Renal pelvis (tissue), 1 donor: ENCODE measurements at regions not wholly inside any gene's neighbourhood (a gene's known extent, or its start where the extent isn't known, plus 50 kb on each side); places are given as distances from the start of the nearest gene placed in this dataset.

Source experiments
- DNase-seq: peaks from one replicate; pipeline ENCODE4 v3.0.0-alpha.2; 2013

DNA sequence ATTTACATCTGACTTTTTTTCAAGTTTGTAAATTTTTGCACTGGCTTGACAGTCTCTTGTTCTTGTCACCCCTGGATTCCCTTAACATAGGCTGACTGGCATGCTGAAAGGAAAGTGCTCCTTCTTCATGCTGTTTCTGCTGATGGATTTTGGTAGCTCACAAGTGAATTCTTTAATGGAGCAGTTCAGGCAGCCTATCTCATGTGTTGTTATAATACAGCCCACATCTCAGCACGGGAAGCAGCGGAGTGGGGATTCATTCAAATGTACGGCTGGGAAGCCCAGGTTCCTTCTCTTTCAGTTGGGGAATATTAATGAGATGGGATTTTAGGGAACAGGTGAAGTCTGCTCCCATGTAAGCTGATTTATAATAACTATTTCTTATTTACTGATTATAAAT, 142.8 kb downstream of the CD8B2 start:
- DNase-seq = no peak

DNA sequence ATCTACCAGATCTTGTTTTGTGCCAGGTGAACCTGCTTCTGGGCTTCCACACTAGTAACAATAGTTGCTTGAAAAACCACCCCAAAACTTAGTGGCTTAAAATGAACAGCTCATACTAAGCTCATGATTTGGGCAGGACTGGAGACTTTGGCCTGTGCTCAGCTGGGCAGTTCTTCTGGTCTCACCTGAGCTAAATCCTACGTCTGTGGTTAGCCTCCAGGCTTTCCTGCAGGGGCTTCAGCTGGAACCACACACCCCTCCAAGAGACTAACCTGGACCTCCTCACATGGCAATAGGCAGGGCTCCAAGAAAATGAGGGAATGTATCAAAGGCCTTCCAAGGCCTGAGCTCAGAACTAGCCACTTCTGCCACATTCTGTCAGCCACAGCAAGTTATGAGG, 144.1 kb downstream of the CD8B2 start:
- no peak for DNase-seq

DNA sequence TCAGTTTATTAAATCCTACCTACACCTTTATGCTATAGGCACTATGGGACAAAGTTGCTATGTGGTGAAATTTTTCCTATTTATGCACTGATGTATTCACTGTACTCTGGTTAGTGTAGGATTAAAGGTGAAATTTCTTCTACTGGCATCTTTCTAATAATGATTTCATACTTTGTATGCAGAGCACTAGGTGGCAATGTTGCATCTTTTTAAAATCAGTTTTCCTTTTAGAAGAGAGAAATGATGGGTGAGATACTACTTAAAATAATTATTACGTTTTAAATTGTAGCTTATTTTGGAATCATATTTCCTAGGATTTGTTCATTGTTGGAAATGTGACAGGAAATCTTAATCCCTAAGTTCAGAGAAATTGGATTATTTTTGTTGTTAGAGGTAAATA, 150.9 kb downstream of the CD8B2 start:
- peak; percentile 33 for DNase-seq

DNA sequence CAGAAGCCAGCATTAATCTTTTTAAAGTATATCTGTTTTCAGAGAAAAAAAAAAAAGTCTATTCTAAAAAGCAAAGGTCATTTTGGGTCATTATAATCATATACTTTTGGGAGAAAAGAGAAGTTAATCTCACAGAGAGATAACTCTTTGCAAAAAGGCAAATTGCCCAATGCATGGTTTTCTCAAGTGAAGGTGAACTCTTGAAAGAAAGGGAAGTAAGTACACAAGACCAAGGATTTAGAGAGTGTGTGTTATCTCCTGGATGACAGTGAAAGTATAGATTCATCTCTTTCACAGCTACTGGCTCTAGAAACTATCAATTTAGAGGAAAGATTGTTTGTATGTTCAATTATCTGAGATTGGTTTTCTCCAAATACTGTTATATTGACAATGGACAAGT, 151.4 kb downstream of the CD8B2 start:
- no peak for DNase-seq

DNA sequence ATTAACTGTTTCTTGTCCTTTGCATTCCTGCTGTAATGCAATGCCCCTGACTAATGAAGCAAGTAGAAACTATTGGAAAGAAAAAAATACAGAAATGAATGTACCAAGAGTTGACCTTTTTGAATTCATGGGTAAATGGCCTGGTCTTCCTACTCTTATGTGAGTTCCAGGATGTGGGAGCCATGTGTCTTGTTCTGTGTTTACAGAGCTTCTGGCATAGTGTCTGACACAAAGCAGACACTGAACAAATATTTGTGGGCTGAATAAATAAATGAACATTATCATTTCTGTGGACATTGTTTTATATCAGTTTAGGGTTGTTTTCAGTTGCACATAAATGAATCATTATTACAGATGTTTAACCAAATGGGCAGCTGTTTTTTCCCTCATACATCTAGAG, 155.5 kb downstream of the CD8B2 start:
- no peak for DNase-seq

DNA sequence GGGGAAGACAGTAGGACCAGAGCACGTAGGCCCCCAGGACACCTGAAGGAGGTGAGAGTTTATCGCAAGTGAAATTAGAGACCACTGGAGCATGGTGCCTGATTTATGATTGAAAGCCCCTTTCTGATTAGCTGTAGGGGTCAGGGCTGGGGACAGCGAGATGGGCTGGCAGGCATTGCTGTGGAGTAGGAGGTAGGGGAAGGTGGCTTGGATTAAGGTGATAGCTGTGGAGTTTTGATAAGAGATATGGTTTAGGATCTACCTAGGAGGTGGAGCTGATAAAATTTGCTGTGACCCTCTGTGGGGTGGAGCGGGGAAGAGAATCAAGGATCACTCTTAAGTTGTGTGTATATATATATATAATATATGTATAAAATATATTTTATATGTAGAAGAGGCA, 157.5 kb downstream of the CD8B2 start:
- no peak for DNase-seq

DNA sequence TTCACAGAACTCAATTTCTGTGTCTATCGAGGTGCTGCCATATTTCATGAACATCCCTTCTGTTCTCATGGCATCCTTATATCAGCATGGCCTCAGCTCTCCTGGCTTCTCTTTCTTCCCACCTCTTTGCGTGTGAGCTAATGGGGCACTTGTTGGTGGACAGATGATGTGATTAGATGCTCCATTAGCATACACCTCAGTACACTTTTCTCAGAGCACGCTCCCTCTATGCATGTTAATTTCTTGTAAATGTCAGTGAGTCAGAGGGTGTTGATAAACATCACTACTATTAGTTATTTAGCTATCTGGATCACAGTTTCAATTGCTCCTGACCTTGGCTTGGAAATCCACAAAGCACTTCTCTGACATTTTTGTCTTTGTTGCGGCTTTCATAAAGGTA, 159.4 kb downstream of the CD8B2 start:
- DNase-seq = no peak

DNA sequence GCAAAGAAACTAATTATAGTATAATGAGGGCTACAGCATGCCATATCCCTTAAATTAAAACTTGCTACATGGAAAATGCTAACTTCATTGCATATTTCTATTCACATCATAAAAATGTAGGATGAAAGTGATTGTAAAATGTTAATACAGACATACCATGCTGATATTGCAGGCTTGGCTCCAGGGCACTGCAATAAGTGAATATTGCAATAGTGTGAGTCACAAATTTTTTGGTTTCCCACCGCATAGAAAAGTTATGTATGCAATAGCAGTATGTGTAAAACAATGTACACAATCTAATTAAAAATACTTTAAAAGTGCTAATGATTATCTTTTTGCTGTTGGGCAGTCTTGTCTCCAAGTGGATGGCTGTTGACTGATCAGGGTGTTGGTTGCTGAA, 162.1 kb downstream of the CD8B2 start:
- DNase-seq = no peak

DNA sequence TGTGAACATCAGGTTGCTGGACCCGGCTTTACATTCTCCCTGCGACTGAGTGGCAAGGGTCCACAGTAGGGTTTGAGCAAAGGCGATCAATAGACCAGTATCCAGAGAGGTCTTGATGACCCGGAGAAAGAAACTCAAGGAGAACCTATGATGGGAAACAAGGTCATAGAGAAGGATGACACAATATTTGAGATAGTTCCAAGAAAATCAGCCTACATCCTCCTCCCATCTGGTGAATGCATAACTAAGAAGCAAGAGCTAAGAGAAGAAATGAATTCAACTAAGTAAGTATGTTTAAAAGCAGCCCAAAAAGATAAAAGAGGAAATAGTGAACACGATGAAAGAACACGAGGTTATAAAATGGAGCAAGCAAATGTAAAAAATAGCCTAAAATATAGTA, 166.3 kb downstream of the CD8B2 start:
- DNase-seq = no peak

DNA sequence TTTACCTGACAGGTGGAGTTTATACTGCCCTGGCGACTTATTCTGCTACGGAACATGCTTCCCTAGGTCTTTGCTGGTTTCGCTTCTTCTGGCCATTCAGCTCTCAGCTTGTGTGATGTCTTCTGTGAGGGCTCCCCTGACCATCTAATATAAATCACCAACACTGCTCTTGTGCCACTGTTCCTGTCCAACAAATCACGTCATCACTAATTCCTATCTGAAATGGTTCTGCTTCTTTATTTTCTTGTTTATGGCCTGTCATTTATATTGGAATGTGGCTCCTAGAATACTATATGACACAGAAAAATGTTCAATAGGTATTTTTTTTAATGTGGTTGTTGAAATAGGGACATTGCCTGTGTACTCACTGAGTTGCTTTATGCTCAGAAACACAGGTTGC, 171.5 kb downstream of the CD8B2 start:
- no peak for DNase-seq

DNA sequence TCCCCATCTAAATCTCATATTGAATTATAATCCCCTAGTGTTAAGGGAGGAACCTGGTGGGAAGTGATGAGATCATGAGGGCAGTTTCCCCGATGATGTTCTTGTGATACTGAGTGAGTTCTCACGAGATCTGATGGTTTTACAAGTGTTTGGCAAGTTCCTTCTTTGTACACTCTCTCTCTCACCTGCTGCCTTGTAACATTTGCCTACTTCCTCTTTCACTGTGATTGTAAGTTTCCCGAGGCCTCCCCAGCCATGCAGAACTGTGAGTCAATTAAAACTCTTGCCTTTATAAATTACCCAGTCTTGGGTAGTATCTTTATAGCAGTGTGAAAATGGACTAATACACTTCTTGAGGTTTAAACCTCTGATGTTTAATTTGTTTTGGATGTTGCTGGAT, 177.5 kb downstream of the CD8B2 start:
- no peak for DNase-seq

DNA sequence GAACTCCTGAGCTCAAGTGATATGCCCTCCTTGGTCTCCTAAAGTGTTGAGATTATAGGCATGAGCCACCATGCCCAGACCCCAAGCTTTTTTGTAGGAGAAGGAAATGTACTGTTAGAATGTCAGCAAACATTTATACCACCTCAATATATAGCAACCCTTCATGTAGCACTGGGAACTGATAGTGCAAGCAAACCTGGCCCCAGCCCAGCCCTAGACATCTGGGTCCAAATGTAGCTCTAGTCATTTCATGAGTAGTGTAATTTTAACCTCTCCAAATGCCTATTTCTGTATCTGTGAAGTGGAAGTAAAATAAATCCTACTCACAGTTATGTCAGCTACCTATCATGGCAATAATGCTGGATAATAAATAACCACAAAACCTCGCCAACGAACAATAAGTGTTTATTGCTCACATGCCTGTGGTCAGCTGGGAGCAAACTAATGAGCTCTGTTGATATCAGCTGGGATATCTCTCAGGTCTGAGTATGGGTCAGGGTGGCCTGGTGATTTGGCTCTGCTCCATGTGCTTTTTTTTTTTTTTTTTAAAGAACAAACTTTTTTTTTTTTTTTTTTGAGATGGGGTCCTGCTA, 180.4 kb downstream of the CD8B2 start:
- no peak for DNase-seq

DNA sequence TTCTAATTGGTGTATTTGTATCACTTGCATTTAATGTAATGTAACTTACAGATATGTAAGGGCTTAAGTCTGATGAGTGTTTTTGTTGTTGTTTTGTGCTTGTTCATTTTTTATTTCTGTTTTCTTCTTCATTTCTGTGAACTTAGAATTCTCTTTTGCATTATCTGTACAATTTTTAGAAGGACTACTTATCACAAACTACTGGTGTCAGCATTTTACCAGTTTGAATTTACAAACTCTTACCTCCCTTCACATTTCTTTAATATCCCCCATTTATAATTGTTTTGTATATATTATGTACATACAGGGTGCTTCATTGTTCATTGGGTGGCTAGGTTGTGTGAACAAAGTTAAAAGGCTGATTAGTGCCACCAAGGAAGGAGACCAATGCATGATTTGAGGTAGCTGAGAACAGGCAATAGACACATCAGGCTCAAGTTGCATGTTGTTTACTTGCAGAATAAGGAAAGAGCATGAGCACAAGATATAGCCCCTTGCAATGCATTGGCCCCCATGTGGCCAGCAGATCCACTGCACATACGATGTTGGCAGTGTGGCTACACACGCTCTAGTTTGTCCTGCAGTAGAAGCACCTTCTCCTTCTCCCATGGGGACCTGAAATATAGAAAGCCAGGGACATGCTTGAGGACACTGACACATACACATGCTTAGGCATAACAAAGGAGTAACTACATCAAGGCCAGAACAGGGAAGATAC, 198.2 kb downstream of the CD8B2 start:
- DNase-seq = no peak

DNA sequence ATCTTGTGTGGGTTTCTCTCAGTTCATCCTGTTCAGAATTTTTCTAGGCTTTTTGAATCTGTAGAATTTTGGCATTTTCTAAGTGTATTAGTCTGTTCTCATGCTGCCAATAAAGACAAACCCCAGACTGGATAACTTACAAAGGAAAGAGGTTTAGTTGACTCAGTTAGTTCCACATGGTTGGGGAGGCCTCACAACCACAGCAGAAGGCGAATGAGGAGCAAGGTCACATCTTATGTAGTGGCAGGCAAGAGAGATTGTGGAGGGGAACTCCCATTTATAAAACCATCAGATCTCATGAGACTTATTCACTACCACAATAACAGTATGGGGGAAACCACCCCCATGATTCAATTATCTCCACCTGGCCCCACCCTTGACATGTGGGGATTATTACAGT, 199.2 kb downstream of the ST6GAL2 start:
- DNase-seq = no peak

DNA sequence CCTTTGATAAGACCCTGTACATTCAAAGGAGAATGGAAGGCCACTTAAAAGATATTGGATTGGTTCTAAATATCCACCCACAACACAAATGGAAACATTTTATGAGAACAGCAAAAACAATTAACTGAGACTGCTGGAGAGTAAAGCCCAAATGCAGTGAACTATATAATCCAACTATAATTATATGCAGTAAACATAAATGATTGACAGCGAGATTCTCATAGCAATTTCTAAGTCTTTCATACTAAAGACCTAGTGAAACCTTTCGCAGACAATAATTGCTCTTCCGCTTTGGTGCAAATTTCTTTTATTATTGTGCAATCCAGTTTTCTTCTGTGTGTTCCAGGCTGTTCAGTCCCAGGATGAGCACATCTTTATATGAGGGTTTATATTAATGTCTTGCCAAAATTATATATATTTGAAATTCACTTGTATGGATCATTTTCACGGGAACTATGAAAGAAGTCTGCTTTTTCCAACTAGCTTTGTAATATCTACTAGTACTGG, 190.9 kb downstream of the ST6GAL2 start:
- DNase-seq = no peak

DNA sequence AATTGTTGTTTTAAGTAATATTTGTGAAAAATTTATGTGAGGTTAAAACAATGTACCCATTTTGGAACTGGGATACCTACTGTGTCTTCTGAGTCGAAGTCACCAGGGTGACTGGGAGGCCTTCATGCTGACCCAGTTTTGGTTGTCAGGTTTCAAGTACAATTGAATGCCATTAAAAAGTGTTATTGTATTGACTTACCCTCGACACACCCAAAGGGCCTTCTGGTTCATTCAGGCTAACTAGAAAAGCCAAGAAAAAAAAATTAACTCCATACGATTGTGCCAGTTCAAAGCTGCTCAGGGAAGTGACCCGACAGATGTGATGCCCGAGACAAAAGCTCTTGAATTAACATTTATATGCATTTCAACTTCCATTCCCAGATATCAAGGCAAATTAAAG, 190.0 kb downstream of the ST6GAL2 start:
- DNase-seq = no peak

DNA sequence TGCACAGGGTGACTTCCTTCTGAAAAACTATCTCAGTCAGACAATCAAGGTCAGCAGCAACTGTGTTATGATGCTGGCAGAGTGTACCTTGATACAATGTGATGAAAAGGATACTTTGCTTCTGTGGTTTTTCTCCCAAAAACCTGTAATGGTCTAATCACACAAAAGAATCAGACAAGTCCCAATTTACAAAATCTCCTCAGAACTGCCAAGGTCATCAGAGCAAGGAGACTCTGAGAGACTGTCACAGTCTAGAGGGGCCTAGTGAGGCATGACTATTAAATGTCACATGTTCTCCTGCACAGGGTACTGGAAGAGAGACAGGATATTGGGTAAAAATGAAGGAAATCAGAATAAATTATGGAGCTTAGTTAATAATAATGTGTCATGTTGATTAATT, 185.4 kb downstream of the ST6GAL2 start:
- DNase-seq = peak; percentile 69

DNA sequence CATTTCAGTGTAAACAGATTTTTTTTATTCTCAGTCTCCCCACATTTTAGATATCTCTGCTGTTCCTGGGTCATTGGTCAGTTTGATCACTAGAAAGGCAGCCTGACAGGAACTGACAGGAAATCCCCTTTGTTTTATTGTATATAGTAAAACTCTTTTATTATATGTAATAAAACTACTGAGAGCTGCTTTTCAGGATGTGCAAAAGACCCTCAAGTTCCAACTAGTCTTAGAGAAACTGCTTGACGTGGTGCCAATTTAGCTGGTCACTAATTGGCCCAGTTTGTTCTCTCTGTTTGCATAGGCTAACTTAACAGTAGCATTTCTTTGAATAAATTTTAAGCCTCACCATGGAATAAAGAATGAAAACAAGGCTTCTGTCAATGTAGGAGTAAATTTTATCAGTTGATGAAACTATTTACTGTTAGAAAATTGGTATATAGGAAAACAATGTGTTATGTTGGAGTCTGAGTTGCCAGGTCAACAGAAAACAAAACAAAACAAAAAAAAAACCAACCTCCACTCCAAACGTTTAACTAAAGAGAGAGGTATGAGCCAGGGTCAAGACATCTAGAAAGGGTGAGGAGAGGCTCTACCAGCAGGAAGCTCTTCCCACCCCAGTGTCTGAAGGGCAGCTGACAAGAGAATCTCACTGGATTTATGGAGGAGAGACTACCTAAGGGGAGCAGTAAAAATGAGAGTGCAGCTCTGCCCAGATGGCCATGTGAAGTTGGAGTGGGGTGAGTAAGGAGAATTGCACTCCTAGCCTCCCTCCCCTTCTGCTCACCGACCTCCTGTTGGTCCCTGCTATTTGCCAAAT, 184.6 kb downstream of the ST6GAL2 start:
- peak; percentile 90 for DNase-seq

DNA sequence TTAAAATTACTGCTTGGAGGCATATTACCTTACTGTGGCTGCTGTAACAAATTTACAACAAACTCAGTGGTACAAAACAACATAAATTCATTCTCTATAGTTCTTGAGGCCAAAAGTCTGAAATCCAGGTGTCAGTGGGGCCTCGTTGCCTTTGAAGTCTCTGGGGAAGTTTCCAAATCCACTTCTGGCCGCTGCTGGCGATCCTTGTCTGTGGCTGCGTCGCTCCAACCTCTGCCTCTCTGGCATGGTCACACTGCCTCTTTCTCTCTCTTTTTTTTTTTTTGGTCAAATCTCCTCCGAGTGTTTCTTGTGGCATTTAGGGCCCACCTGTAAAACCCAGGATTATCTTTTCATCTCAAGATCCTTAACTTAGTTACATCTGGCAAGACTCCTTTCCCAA, 182.8 kb downstream of the ST6GAL2 start:
- DNase-seq = no peak

DNA sequence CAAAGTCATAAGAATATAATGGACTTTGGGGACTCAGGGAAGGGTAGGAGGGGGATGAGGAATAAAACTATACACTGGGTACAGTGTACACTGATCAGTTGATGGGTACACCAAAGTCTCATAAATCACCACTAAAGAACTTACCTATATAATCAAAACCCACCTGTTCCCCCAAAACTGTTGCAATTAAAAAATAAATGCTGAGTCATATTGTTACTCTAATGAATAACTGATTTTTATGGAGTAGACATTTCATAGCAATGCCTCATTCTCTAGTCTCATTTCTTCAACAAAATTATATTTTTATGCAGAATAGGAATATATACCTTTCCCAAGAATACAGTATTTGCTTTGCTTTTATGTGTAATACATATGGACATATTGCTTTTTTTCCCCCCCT, 181.2 kb downstream of the ST6GAL2 start:
- no peak for DNase-seq

DNA sequence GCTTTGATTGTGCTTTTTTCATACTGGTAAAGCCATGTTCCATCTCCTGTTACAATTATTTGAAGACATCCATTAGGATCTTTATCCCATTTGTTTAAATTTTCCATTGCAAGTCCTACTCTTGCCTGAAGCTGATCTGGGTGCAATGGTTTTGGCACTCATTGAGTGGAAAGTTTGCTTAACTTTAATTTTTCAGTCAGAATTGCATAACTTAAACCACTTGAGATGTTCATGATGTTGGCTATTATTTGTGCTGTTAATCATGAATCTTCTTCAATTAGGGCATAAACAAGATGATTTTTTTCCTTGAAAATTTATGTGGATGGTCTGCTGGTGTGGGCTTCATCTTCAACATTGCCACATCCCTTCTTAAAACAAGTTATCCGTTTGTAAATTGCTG, 180.1 kb downstream of the ST6GAL2 start:
- DNase-seq = no peak

DNA sequence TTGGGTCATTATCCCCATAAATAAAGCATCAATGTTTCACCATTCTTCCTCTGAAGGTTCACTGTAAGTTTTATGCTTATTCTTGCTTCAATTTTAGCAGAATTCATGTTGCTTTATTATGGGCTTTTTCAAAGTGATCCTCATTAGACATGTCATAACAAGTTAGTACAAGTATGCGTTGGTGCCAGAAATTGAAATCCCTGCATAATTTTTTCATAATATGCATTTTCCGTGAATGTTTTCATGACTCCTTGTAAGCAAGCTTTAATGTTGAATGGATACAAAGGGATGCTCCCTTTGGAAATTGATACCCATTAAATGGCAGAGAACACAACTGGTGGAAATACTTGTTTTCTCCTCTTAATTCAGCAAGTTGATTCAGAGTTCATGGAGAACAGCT, 179.7 kb downstream of the ST6GAL2 start:
- no peak for DNase-seq

DNA sequence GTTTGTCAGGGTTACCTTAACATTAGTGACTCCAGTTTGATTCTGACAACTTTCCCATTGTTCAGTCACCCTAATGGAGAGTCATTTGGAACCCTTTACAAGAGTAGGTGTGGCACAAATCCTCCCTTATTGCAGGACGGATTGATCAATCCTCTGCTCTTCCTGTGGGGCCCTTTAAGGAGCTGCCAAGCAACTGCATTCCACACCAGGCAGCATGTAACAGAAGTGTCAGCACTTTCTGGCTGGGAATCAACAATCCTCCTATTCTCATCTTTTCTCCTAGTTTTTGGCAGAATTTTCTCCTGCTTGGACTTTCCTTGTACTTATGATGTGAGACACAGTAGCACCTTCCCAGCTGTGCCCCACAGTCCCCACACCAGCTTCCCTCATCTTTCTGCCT, 177.8 kb downstream of the ST6GAL2 start:
- DNase-seq = no peak
